C4-2B (cell line): ENCODE measurements at regions not wholly inside any gene's neighbourhood (a gene's known extent, or its start where the extent isn't known, plus 50 kb on each side); places are given as distances from the start of the nearest gene placed in this dataset.
"Not testable (repeated sequence)": the region's sequence is repeated elsewhere in the genome, so short reads cannot be mapped to it uniquely, and the experiment has no call there.

Experiments used
- H3K27ac ChIP-seq: fragments of 450-650 bp; 2 replicates; pipeline ENCODE4 v1.5.1; 2017
- ZFX ChIP-seq: fragments of 450-650 bp; IDR thresholded peaks from 2 replicates; pipeline ENCODE4 v1.6.1; 2017
- TF ChIP-seq, protein P1 (sequence below): fragments of 450-650 bp; conservative IDR thresholded peaks from 2 replicates; pipeline ENCODE4 v1.5.1; 2017; ENCODE audit warnings: mild to moderate bottlenecking

DNA sequence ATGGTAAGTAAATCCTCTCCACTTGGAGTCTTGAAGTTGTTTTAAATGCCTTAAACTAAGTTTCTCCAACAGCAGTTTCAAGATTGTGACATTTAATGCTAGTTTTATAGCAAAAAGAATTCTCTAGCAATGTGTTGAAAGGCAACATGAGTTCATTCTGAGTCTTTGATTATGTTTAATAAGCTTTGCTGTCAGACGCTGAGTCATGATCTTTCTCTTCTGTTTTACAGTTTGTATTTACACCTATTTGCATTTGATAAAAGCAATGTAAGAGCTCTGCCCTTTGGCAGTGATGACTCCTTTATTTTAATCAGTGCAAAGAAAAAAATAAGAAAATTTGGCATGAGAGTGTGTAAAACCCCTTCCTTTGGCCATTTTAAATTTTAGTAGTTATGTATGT is 497.7 kb downstream of the STK39 start:
- no peak for TF ChIP-seq ZFX
- TF ChIP-seq, protein P1, sequence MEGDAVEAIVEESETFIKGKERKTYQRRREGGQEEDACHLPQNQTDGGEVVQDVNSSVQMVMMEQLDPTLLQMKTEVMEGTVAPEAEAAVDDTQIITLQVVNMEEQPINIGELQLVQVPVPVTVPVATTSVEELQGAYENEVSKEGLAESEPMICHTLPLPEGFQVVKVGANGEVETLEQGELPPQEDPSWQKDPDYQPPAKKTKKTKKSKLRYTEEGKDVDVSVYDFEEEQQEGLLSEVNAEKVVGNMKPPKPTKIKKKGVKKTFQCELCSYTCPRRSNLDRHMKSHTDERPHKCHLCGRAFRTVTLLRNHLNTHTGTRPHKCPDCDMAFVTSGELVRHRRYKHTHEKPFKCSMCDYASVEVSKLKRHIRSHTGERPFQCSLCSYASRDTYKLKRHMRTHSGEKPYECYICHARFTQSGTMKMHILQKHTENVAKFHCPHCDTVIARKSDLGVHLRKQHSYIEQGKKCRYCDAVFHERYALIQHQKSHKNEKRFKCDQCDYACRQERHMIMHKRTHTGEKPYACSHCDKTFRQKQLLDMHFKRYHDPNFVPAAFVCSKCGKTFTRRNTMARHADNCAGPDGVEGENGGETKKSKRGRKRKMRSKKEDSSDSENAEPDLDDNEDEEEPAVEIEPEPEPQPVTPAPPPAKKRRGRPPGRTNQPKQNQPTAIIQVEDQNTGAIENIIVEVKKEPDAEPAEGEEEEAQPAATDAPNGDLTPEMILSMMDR: no peak
- no peak overlapping the region for H3K27ac ChIP-seq

DNA sequence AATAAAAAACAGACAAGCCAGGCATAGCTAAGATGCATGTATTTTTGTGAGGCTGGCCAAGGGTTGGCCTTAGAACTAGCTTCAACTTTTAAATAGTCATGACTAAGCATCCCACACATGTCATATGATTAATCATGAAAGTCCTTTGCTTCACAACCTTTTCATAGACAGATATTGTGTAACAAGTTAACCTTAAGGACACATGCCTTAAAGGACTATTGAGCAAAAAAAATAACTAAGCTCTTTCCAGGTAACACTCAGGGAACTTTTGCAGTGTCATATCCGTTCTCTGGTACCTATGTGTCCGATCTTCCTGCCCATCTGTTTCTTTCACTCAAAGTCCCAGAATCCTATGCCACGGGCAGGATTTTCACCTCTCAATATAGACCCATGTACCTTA is 498.4 kb downstream of the STK39 start:
- H3K27ac ChIP-seq: no peak overlapping the region
- TF ChIP-seq, protein P1: no peak
- TF ChIP-seq ZFX: no peak

DNA sequence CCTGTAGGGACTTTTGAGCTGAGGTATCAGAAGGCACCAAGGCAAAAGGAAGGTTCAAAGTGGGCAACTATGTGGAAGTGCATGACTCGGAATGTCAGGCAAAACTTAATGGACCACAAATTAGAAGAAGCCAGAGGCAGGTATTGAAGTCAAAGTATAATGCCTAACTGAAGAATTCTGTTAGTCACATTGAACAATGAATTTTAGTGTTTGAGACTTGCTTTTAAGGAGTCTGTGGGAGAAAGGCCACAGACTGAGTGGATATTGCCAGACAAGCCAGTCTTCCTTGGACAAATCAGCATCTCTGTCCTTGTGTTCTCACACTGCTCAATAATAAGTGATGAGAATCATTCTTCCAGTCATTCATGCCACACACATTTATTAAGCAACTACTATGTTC is 498.9 kb downstream of the STK39 start:
- H3K27ac ChIP-seq: no peak overlapping the region
- no peak for TF ChIP-seq ZFX
- TF ChIP-seq, protein P1: no peak

DNA sequence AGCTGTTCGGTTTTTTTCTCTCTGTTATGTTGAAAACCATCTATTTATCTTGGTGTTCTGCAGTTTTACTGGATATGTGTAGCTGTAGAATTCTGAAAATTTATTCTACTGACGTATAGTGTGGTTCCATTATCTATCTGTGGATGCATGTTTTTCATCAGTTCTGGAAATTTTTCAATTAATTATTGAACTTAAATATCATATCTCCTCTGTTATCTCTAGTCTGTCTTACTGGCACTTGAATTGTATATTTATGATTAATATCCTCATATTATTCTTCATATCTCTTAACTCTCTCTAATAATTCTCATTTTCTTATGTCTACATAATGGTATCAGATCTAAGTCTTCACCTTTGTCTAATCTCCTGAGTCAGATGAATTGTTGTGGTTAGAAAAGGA is 501.7 kb downstream of the STK39 start:
- TF ChIP-seq, protein P1: no peak
- TF ChIP-seq ZFX: no peak

DNA sequence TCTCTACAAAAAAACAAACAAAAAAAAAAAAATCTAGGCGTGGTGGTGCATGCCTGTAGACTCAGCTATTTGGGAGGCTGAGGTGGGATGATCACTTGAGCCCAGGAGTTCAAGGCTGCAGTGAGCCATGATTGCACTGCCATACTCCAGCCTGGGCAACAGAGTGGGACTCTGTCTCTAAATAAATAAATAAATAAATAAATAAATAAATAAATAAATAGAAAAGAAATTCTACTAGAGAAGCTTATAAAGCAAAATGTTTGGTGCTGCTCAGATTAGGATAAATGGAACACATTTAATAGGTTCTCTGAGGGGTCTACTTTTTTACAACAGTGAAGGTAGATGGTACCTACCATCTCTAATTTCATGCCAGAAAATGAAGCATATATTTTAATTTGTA is 507.5 kb downstream of the STK39 start:
- H3K27ac ChIP-seq: not testable (repeated sequence)

More for the DNA sequence above, 501.7 kb downstream of the STK39 start:
- H3K27ac ChIP-seq: no peak overlapping the region

DNA sequence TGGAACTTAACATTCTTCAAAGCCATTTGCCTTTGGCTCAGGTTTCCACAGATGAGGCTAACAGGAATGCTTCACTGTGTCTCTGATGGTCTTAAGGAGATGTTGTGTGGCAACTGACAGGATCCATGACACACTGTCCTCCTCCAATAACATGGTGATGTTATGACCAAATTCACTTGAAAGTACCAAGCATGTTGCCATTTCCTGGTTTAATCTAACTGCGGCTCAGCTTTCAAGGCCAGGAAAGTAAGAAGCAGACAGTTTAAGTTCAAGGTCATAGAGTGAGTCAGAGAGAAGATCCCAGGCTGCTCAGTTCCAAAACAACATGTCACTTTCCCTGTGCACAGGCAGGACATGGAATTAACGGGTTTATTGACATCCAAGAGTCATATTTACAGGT is 513.6 kb downstream of the STK39 start:
- no peak overlapping the region for H3K27ac ChIP-seq
- TF ChIP-seq, protein P1: no peak
- TF ChIP-seq ZFX: no peak

DNA sequence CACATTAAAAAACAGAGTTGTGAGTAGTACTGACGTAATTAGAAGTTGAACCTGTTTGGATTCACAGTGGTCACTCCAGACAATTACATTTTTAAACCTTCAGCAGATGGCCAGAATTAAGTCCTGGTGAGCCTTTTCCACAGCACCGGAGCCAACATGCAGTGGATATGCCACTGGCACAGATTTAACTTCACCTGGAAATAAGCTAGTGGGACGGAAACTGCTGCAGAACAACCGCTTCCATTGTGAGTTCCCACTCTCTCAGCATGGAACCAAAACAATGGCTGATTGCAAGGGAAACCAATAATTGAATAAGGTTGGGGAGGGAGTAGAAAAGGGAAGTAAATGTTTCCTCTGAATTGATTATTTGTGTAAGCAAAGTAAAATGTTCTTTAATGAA is 515.1 kb downstream of the STK39 start:
- no peak overlapping the region for H3K27ac ChIP-seq
- TF ChIP-seq ZFX: no peak
- TF ChIP-seq, protein P1: no peak

DNA sequence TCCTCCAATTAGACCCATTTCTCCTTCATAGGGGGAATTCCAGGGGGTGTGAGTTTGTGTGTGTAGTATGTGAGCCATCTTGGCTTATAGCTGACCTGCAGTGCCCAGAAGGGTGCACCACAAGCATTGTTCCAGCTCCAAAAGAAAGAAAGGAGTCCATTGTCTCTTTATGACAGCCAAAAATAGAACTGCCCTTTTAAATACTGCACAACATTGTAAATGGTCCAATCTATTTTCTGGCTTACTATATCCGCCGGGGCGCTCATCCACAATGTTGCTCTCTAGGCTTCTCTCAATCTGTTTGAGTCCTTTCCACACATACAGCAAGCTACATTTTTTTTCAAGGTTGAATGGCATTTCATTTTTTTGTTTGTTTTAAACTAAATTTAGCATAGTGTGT is 517.5 kb downstream of the STK39 start:
- TF ChIP-seq, protein P1: no peak
- no peak for TF ChIP-seq ZFX
- H3K27ac ChIP-seq: no peak overlapping the region
